GM12892 (cell line): ENCODE measurements at regions not wholly inside any gene's neighbourhood (a gene's known extent, or its start where the extent isn't known, plus 50 kb on each side); places are given as distances from the start of the nearest gene placed in this dataset.

Experiments
- POLR2A ChIP-seq: IDR thresholded peaks from 2 replicates; pipeline ENCODE4 v1.6.1; 2011; ENCODE audit warnings: low read depth, low read length, control low read depth
- POLR2AphosphoS5 ChIP-seq: IDR thresholded peaks from 2 replicates; pipeline ENCODE4 v1.6.1; 2011; ENCODE audit warnings: low read depth, low read length, control low read depth
- TAF1 ChIP-seq: IDR thresholded peaks from 2 replicates; pipeline ENCODE4 v1.6.1; 2011; ENCODE audit warnings: low read depth, mild to moderate bottlenecking, control low read depth, low read length, borderline replicate concordance

- TF ChIP-seq POLR2A, result no peak
- TF ChIP-seq POLR2AphosphoS5, result no peak
- TF ChIP-seq TAF1, result no peak
Observed at GRCh38 chr6:9116026-9116425, 680.7 kb upstream of the SLC35B3 start.
